Activated naive CD8-positive, alpha-beta T cell (primary cell): ENCODE measurements at regions not wholly inside any gene's neighbourhood (a gene's known extent, or its start where the extent isn't known, plus 50 kb on each side); places are given as distances from the start of the nearest gene placed in this dataset.

ENCODE experiments used
- H3K27ac Mint-ChIP-seq: one replicate; pipeline ENCODE4 v1.8.0; 2021; ENCODE audit warnings: mixed read lengths
- H3K27me3 Mint-ChIP-seq: one replicate; pipeline ENCODE4 v1.8.0; 2021; ENCODE audit warnings: mixed read lengths
- H3K36me3 Mint-ChIP-seq: one replicate; pipeline ENCODE4 v1.8.0; 2021; ENCODE audit warnings: mixed read lengths
- H3K4me1 Mint-ChIP-seq: one replicate; pipeline ENCODE4 v1.8.0; 2021; ENCODE audit warnings: low read depth, mixed read lengths
- H3K4me3 Mint-ChIP-seq: one replicate; pipeline ENCODE4 v1.8.0; 2021; ENCODE audit warnings: mild to moderate bottlenecking, mixed read lengths
- H3K9me3 Mint-ChIP-seq: one replicate; pipeline ENCODE4 v1.8.0; 2021; ENCODE audit warnings: low read depth, mixed read lengths

DNA sequence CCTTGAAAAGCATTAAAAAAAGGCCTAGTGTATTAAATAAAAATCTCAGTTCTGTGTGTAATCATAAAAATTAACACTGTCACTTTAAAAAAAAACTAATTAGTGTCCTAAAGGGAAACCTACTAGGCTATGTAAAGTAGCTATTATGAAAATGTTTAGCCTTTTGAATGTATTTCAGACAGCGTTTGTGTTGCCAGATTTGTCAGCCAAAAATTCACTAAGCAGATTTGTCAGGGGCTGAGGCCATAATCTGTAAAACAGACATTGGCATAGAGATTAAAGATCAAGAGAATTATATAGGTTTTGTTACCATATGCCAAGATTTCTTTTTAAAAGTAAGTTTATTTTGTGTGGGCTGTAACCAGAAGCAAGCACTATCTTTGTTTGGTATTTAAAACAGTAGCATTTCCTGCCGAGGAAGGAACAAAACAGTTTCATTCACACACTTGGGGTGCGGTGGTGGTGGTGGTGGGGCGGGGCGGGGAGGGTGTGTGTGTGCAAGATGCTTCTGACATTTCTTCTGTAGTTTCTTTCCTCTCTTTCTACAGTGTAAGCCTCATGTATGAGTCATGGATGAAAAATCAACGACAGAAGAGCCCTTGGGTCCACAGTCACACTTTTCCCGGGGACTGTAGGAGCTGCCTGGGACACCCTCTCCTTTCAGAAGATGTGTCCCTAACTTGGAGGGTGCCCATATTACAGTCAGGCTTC lies 328.5 kb upstream of the FANCL start:
- Mint-ChIP-seq H3K4me1 (peaks cover 5% of the 10 kb centered on the region), H3K9me3 (no peaks in the 10 kb centered on the region), H3K27me3 (no peaks in the 10 kb centered on the region), H3K27ac (no peak overlapping the region), H3K36me3 (no peaks in the 10 kb centered on the region), H3K4me3 (no peak overlapping the region)

DNA sequence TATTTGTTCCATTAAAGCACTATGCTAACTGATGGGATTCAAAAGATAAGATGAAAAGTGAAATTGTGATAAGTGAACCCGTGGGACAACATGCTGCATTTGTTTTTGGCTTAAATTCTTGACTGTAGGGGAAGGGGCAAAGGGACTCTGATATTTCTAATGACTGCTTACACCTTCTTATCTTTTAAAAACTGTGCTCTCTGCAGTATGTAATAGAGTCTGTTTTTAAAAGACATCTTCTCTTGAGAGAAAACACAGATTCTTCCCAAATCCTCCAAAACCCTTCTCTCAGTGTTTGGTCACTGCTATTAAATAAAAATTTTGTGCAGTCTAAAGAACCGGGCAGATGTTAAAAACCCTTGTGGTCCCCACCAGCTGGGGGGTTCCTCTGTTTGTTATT lies 327.8 kb upstream of the FANCL start:
- H3K27me3 Mint-ChIP-seq: no peaks in the 10 kb centered on the region
- no peaks in the 10 kb centered on the region for H3K36me3 Mint-ChIP-seq
- peaks cover 5% of the 10 kb centered on the region for H3K4me1 Mint-ChIP-seq
- no peak overlapping the region for H3K4me3 Mint-ChIP-seq
- H3K27ac Mint-ChIP-seq: no peak overlapping the region
- H3K9me3 Mint-ChIP-seq: no peaks in the 10 kb centered on the region

DNA sequence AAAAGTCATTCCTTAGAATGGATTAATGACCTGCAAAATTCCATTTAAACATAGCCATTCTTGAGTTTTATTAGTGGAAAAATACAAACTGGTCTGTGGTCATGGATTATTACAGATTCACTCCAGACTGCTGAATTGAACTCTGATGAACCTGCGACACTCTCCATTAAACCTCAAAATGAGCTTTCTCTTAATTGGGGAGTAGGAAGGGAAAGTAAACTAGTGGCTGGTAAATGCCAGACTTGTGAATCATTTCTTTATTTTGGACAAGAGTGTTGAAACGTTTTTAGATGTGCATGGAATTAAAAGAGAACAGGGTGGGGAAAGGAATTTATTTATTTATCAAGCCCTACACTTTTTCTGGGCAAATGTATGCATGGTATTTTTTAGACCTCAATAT lies 321.2 kb upstream of the FANCL start:
- H3K4me3 Mint-ChIP-seq: no peak overlapping the region
- H3K27me3 Mint-ChIP-seq: no peaks in the 10 kb centered on the region
- no peaks in the 10 kb centered on the region for H3K4me1 Mint-ChIP-seq
- no peaks in the 10 kb centered on the region for H3K9me3 Mint-ChIP-seq
- no peak overlapping the region for H3K27ac Mint-ChIP-seq
- no peaks in the 10 kb centered on the region for H3K36me3 Mint-ChIP-seq

DNA sequence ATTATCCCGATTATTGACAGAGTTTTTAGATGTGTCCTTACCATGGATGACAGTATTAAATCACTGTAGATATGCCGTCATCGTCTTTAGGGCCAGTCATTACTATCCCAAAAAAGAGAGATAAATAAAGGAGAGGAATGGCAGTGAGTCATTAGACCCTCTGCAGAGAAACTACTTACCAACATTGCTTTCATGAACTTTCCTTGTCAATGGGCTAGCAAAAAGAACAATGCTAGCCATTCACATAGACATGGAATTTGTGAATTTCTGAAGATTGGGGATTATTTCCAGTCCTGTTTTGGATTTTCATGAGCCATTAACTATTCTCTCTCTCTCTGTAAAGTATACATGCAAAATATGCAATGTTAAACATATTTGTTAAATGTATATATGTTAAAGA lies 319.4 kb upstream of the FANCL start:
- H3K4me1 Mint-ChIP-seq: no peaks in the 10 kb centered on the region
- no peaks in the 10 kb centered on the region for H3K9me3 Mint-ChIP-seq
- no peak overlapping the region for H3K4me3 Mint-ChIP-seq
- no peaks in the 10 kb centered on the region for H3K36me3 Mint-ChIP-seq
- no peaks in the 10 kb centered on the region for H3K27me3 Mint-ChIP-seq
- H3K27ac Mint-ChIP-seq: no peak overlapping the region

DNA sequence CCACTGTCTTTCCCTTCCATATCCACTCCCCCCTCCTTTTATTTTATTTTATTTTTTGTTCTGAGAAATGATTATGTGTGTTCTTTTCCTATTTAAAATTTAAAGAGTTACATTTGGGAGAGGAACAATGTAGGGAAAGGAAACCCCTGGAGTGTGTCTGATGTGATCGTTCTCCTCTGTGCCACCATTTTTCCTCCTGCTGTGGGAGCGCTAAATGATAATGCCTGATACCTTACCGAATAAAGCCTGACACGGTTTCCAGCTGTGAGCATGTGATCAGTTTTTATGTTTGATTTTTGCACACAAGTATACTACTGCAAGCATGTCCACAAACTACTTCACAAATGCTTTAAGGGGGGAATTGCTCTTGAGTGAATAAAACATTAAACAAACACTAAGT lies 317.8 kb upstream of the FANCL start:
- H3K4me1 Mint-ChIP-seq: no peaks in the 10 kb centered on the region

DNA sequence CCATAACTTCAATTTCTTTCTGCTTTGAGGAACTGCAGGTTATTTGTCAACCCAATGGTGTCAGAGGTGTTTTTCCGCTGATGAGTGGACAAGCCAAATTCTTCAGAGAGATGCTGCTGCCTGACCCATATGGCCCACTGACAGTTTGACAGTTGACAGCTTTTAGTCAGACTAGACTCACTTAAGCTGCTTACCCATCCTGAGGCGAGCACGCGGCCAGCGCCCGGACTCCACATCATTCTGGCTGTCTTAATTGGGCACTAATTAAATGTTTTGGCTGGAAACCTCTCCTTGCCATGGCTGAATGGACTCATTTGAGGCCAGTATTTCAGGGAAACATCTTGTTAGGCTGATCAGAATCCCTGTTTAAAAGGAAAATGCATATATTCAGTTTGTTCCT lies 316.1 kb upstream of the FANCL start:
- H3K4me3 Mint-ChIP-seq: no peak overlapping the region
- no peaks in the 10 kb centered on the region for H3K27me3 Mint-ChIP-seq
- H3K4me1 Mint-ChIP-seq: no peaks in the 10 kb centered on the region
- H3K9me3 Mint-ChIP-seq: no peaks in the 10 kb centered on the region
- no peaks in the 10 kb centered on the region for H3K36me3 Mint-ChIP-seq
- no peak overlapping the region for H3K27ac Mint-ChIP-seq

More for the DNA sequence above, 317.8 kb upstream of the FANCL start:
- no peaks in the 10 kb centered on the region for H3K9me3 Mint-ChIP-seq
- H3K27ac Mint-ChIP-seq: no peak overlapping the region
- H3K4me3 Mint-ChIP-seq: no peak overlapping the region
- no peaks in the 10 kb centered on the region for H3K36me3 Mint-ChIP-seq
- no peaks in the 10 kb centered on the region for H3K27me3 Mint-ChIP-seq

DNA sequence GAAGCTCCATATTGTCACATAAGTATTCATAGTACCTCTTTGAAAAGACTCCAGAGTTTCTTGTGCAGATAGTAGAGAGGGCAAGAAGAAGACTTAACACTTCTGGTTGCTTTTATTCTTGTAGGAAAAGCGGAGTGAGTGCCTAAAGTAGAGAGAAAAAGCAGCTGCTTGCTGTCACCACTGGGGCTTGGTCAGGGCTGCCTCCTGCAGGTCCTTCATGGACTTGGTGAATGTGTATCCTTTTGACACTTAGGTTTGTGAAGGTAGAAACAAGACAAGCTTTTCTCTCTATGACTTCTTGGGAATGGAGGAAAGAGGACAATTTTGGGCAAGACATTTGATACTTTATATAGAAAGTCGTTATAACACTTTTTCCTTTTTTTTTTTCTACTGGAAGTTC lies 312.8 kb upstream of the FANCL start:
- H3K4me3 Mint-ChIP-seq: no peak overlapping the region
- no peaks in the 10 kb centered on the region for H3K9me3 Mint-ChIP-seq
- no peaks in the 10 kb centered on the region for H3K36me3 Mint-ChIP-seq
- H3K27ac Mint-ChIP-seq: no peak overlapping the region
- H3K27me3 Mint-ChIP-seq: no peaks in the 10 kb centered on the region
- H3K4me1 Mint-ChIP-seq: no peaks in the 10 kb centered on the region

DNA sequence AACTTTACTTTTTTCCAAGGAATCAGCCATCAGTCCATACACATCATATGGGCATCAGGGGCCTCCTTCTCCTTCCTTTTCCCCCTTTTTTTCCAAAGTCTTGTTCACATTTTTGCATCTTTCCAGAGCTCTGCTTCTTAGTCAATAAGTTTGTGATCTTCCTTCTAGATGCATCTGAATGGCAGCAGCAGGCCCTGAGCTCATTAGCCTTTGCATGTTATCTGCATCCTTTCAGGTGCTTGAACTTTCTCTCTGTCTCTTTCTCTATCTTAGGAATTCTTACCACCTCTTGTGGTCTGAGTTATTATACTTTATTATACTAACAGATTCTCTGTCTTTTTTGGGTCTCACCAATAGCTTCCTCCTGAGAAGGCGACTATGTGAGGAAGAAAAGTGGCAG lies 312.4 kb upstream of the FANCL start:
- Mint-ChIP-seq H3K27ac (no peak overlapping the region), H3K4me3 (no peak overlapping the region), H3K9me3 (no peaks in the 10 kb centered on the region), H3K36me3 (no peaks in the 10 kb centered on the region), H3K4me1 (no peaks in the 10 kb centered on the region), H3K27me3 (no peaks in the 10 kb centered on the region)

DNA sequence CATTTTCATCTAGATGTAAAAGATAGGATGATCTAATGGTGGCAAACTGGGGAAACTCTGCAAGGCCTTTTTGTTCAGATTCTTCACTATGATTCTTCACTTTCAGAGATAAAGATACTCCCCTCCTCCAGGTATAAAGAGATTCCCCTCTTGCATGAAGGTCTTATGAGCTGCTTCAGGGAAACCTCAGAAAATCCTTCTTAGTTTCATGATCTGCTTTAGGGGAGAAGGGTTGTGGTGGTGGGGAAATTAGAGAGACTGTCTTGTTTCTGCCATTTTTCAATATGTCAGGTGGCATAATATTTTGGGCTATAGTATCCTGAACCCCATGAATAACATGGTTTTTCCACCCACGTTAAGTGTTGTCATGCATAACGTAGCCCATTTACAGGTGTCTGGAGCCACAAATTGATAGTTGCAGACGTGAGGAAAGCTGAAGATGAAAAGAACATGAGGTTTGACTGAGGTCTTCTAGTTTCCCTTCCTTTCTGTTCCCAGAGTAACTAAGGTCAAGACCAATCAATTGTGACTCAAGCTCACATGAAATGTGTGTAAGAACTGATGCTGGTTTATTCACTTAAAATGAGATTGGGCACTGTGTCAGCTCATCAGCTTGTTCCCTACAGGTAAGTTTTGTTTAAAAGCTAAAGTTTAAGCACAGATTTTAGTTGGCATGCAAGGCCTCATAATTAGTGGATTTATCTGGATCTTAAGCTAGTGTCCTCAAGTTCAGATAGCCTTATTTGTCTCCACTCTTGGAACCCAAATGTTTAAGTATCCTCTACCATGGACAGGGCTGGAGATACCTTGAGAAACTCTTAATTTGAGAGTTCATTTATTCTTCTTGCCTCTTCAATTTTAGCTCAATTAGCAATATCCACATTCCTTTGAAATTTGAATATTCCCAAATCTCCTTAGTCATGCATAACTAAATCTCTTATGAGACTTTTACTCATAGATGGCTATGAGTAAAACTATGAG lies 304.5 kb upstream of the FANCL start:
- H3K27ac Mint-ChIP-seq: no peak overlapping the region
- no peaks in the 10 kb centered on the region for H3K9me3 Mint-ChIP-seq
- H3K4me3 Mint-ChIP-seq: no peak overlapping the region
- H3K4me1 Mint-ChIP-seq: no peaks in the 10 kb centered on the region
- H3K27me3 Mint-ChIP-seq: no peaks in the 10 kb centered on the region
- H3K36me3 Mint-ChIP-seq: no peaks in the 10 kb centered on the region

DNA sequence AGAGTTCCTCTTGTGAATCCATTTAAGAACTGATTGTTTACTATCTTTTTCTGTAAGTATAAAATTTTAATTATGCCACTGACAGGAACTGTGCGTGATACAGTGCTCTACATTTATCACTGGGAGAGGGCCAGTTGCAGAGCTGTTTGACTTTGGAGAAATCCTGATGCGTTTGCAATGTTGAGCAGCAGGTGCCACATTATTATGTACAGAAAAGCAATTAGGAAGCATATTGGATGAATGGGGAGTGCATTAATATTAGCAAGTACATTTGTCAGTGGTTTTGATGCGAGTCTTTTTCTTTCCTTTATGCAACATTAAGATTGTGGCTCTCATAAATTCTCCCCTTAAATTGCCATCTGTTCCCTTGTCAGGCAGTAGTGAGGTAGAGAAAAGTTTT lies 302.3 kb upstream of the FANCL start:
- Mint-ChIP-seq H3K4me1 (no peaks in the 10 kb centered on the region), H3K9me3 (no peaks in the 10 kb centered on the region), H3K27me3 (no peaks in the 10 kb centered on the region), H3K27ac (no peak overlapping the region), H3K36me3 (no peaks in the 10 kb centered on the region), H3K4me3 (no peak overlapping the region)

DNA sequence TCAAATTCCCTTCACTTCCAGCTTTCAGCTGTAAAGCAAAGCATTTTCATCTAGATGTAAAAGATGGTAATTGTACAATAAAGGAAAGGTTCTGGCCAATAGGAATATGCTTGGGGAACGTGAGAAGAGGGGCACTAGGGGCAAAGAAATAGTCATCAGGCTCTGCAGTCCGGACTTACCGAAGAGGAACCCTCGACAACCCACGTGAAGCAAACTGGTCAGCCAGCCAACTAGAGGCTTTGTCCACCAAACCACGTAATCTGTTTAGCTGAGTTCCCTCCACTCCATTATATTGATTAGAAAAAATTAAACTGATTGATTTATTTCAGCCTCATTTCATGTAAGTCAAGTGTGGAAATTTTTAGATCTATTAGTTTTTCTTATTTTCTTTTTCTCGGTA lies 300.4 kb upstream of the FANCL start:
- Mint-ChIP-seq H3K4me1 (no peaks in the 10 kb centered on the region), H3K27me3 (no peaks in the 10 kb centered on the region), H3K27ac (no peak overlapping the region), H3K9me3 (no peaks in the 10 kb centered on the region), H3K4me3 (no peak overlapping the region), H3K36me3 (no peaks in the 10 kb centered on the region)

DNA sequence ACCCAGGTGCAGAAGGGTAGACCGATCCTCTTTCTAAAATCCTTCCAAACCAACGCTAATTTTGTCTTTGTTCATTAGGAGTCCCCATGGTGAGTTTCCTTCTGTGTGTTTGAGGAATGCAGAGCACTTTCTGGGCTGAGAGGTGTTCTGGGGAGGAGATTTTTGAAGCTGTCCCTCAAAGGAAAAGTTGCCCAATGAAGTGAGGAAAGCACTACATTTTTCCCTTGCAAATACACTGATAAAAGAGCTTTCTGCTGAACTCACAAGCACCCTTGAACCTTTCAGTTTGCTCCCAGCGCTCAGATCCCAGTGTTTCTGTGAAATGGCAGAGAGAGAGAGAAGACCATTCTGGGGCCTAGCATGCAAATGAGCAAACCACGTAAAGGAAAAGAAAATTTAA lies 299.6 kb upstream of the FANCL start:
- Mint-ChIP-seq H3K27ac (no peak overlapping the region), H3K4me1 (no peaks in the 10 kb centered on the region), H3K36me3 (no peaks in the 10 kb centered on the region), H3K4me3 (no peak overlapping the region), H3K9me3 (no peaks in the 10 kb centered on the region), H3K27me3 (no peaks in the 10 kb centered on the region)

DNA sequence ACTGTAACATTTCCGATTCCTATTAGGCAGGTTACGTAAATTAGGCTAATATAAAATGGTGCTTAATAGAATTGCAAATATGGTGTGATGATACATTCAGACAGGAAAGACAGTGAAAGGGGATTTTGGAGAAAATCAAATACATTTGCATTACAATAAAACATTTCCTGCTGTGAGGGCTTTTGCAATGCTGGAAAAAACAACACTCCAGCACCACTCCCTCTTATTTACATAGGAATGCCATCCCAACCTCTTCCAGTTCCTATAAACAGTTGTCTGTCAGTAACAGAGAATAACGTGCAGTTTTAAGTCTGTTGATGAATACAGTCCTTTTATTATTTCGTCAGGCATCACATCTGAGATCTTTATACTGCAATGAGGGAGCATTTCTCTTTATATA lies 298.8 kb upstream of the FANCL start:
- H3K27ac Mint-ChIP-seq: no peak overlapping the region
- no peaks in the 10 kb centered on the region for H3K4me1 Mint-ChIP-seq
- no peaks in the 10 kb centered on the region for H3K9me3 Mint-ChIP-seq
- H3K36me3 Mint-ChIP-seq: no peaks in the 10 kb centered on the region
- H3K4me3 Mint-ChIP-seq: no peak overlapping the region
- no peaks in the 10 kb centered on the region for H3K27me3 Mint-ChIP-seq

DNA sequence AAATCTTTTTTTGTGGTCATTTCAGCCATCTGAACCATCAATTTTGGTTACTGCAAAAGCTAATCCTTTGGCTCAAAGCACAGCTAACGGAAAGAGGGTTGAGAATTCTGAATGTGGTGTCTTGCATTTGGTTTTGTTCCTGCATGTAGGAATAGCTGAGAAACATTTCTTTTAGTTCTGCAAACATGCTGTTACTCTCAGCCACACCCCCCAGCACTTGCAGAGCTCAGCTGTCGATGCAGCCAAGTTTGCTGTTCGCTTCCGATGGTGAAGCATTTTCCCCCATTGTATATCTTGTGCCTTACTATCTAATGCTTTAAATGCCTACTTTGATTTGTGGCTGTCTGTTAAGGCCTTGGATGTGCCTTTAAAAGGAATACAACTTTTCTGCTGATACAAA lies 294.9 kb upstream of the FANCL start:
- Mint-ChIP-seq H3K4me1 (no peaks in the 10 kb centered on the region), H3K27ac (no peak overlapping the region), H3K4me3 (no peak overlapping the region), H3K36me3 (peaks cover 3% of the 10 kb centered on the region), H3K27me3 (peaks cover 2% of the 10 kb centered on the region), H3K9me3 (no peaks in the 10 kb centered on the region)

DNA sequence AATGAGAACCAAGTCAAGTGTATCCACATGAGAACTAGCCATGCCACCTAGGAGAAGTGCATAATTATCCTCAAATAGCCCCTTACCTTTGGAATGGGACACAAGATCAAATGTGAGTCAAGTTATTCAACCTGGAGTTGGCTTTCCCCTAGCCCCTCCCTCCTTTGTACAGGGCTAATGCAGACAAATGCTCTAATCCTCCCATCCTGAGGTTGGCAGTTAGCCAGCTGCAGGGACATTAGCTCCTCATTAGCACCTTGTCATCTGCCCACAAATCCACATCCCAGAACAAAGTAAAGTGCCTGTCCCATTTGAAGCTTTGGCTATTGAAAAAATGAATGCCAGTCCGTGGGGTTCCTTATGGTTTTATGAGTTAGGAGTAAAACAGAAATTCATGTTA lies 294.1 kb upstream of the FANCL start:
- Mint-ChIP-seq H3K36me3 (peaks cover 3% of the 10 kb centered on the region), H3K4me3 (no peak overlapping the region), H3K27ac (no peak overlapping the region), H3K9me3 (no peaks in the 10 kb centered on the region), H3K27me3 (peaks cover 2% of the 10 kb centered on the region), H3K4me1 (no peaks in the 10 kb centered on the region)
